CD14-positive monocyte (primary cell): ENCODE measurements at regions not wholly inside any gene's neighbourhood (a gene's known extent, or its start where the extent isn't known, plus 50 kb on each side); places are given as distances from the start of the nearest gene placed in this dataset.

Experiments
- DNase-seq, 3 donors: peaks; one replicate each; pipeline ENCODE4 v3.0.0-alpha.2; 2011 to 2022
- H2AFZ ChIP-seq: 2 replicates; pipeline ENCODE4 v1.6.0; 2012; ENCODE audit warnings: mild to moderate bottlenecking, low read depth, low read length, inconsistent platforms; ENCODE audit not compliant: insufficient read depth, poor library complexity, severe bottlenecking
- H3K27ac ChIP-seq, 2 donors: 1 replicate in 1 of 2; 2 replicates in 1 of 2; pipeline ENCODE4 v1.5.1; 2012 to 2013; ENCODE audit warnings: low read length in 2 of 2, control low read depth in 1 of 2, inconsistent platforms in 1 of 2, low read depth in 1 of 2, mild to moderate bottlenecking in 1 of 2
- H3K27me3 ChIP-seq, 2 donors: one replicate each; pipeline versions ENCODE4 v1.6.0 to v1.6.1; 2011 to 2013; ENCODE audit warnings: low read length in 2 of 2; ENCODE audit not compliant: control insufficient read depth in 2 of 2, insufficient read depth in 2 of 2
- H3K36me3 ChIP-seq, 2 donors: replicated peaks in 1 of 2; 1 replicate in 1 of 2; 2 replicates in 1 of 2; pipeline versions ENCODE4 v1.5.1 to v1.6.1; 2012 to 2013; ENCODE audit warnings: low read length in 2 of 2, control low read depth in 1 of 2, inconsistent platforms in 1 of 2, mild to moderate bottlenecking in 1 of 2; ENCODE audit not compliant: insufficient read depth in 2 of 2, control insufficient read depth in 1 of 2
- H3K4me1 ChIP-seq, 2 donors: 1 replicate in 1 of 2; 2 replicates in 1 of 2; pipeline versions ENCODE4 v1.5.1 to v1.6.1; 2012 to 2013; ENCODE audit warnings: low read length in 2 of 2, control low read depth in 1 of 2, inconsistent platforms in 1 of 2, mild to moderate bottlenecking in 1 of 2, moderate library complexity in 1 of 2; ENCODE audit not compliant: insufficient read depth in 2 of 2, control insufficient read depth in 1 of 2
- H3K4me2 ChIP-seq: replicated peaks from 2 replicates; pipeline ENCODE3; 2012; ENCODE audit warnings: low read length, moderate library complexity, mild to moderate bottlenecking; ENCODE audit not compliant: poor library complexity, severe bottlenecking; ENCODE audit errors: extremely low read depth
- H3K4me3 ChIP-seq, 3 experiments: fragments of 200-600 bp in 1 of 3; sonication (generic) in 1 of 3; replicated peaks in 1 of 3; 1 replicate in 2 of 3; 2 replicates in 1 of 3; pipeline ENCODE4 v1.5.1; 2011 to 2013; ENCODE audit warnings: low read length in 3 of 3, mild to moderate bottlenecking in 3 of 3, control low read depth in 2 of 3, low read depth in 2 of 3, inconsistent platforms in 1 of 3, moderate library complexity in 1 of 3
- H3K79me2 ChIP-seq: 2 replicates; pipeline ENCODE4 v1.6.0; 2012; ENCODE audit warnings: mild to moderate bottlenecking, control low read depth, inconsistent platforms, low read length, moderate library complexity; ENCODE audit not compliant: insufficient read depth
- H3K9ac ChIP-seq: 2 replicates; pipeline ENCODE4 v1.6.0; 2017; ENCODE audit warnings: low read length, mild to moderate bottlenecking; ENCODE audit not compliant: insufficient read depth, poor library complexity, severe bottlenecking
- H3K9me3 ChIP-seq, 2 donors: replicated peaks in 1 of 2; 1 replicate in 1 of 2; 2 replicates in 1 of 2; pipeline versions ENCODE4 v1.5.1 to v1.6.1; 2012 to 2013; ENCODE audit warnings: low read length in 2 of 2, control low read depth in 1 of 2; ENCODE audit not compliant: control insufficient read depth in 1 of 2, insufficient read depth in 1 of 2
- H4K20me1 ChIP-seq: 2 replicates; pipeline ENCODE4 v1.6.0; 2012; ENCODE audit warnings: mild to moderate bottlenecking, low read length, control low read depth, moderate library complexity; ENCODE audit not compliant: insufficient read depth
- H3K27ac Mint-ChIP-seq, 7 donors: one replicate each; pipeline ENCODE4 v1.8.0; 2020; ENCODE audit warnings: mild to moderate bottlenecking in 7 of 7, mixed read lengths in 7 of 7, moderate library complexity in 6 of 7, inconsistent platforms in 2 of 7
- H3K27me3 Mint-ChIP-seq, 3 donors: one replicate each; pipeline ENCODE4 v1.8.0; 2021 to 2022; ENCODE audit warnings: low read depth in 3 of 3, mild to moderate bottlenecking in 3 of 3, mixed read lengths in 3 of 3, moderate library complexity in 3 of 3, inconsistent platforms in 1 of 3
- H3K36me3 Mint-ChIP-seq, 2 donors: one replicate each; pipeline ENCODE4 v1.8.0; 2020; ENCODE audit warnings: mixed read lengths in 2 of 2, inconsistent platforms in 1 of 2, mild to moderate bottlenecking in 1 of 2
- H3K4me1 Mint-ChIP-seq: one replicate; pipeline ENCODE4 v1.8.0; 2020; ENCODE audit warnings: mild to moderate bottlenecking, mixed read lengths
- H3K4me3 Mint-ChIP-seq, 2 donors: one replicate each; pipeline ENCODE4 v1.8.0; 2020; ENCODE audit warnings: mild to moderate bottlenecking in 2 of 2, mixed read lengths in 2 of 2, moderate library complexity in 1 of 2
- H3K9me3 Mint-ChIP-seq, 7 donors: one replicate each; pipeline ENCODE4 v1.8.0; 2020 to 2022; ENCODE audit warnings: mixed read lengths in 7 of 7, mild to moderate bottlenecking in 6 of 7, moderate library complexity in 6 of 7, inconsistent platforms in 2 of 7
- WGBS: methylation state at CpG from one replicate; pipeline ENCODE4 v1.1.5; 2013; ENCODE audit warnings: missing lambda C conversion rate; ENCODE audit not compliant: insufficient coverage; 5-methylcytosine and 5-hydroxymethylcytosine counted together
- intact Hi-C, 2 donors: fragments of 100-400 bp; cut with micrococcal nuclease; formaldehyde crosslinking; loops; one replicate each; pipeline versions ENCODE4 v1.15.0 to v1.15.1; 2023
- TF ChIP-seq, protein P1 (sequence below): fragments of 200-600 bp; IDR thresholded peaks from one replicate; pipeline ENCODE4 v1.8.0; 2022; ENCODE audit warnings: antibody characterized with exemption, mild to moderate bottlenecking

- intact Hi-C loops = no loop called here
- H3K27ac Mint-ChIP-seq = no peak overlapping the region
- no peak for DNase-seq
- Histone ChIP-seq H4K20me1 (no peaks in the 10 kb centered on the region), H3K27ac (no peak overlapping the region), H3K9ac (no peak overlapping the region), H3K4me2 (no peak overlapping the region), H3K4me3 (no peak overlapping the region), H2AFZ (no peak overlapping the region), H3K79me2 (no peaks in the 10 kb centered on the region), H3K9me3 (peaks cover 0 to 2% of the 10 kb centered on the region in 2 donors), H3K27me3 (no peaks in the 10 kb centered on the region), H3K36me3 (no peaks in the 10 kb centered on the region), H3K4me1 (no peaks in the 10 kb centered on the region)
- TF ChIP-seq, protein P1, sequence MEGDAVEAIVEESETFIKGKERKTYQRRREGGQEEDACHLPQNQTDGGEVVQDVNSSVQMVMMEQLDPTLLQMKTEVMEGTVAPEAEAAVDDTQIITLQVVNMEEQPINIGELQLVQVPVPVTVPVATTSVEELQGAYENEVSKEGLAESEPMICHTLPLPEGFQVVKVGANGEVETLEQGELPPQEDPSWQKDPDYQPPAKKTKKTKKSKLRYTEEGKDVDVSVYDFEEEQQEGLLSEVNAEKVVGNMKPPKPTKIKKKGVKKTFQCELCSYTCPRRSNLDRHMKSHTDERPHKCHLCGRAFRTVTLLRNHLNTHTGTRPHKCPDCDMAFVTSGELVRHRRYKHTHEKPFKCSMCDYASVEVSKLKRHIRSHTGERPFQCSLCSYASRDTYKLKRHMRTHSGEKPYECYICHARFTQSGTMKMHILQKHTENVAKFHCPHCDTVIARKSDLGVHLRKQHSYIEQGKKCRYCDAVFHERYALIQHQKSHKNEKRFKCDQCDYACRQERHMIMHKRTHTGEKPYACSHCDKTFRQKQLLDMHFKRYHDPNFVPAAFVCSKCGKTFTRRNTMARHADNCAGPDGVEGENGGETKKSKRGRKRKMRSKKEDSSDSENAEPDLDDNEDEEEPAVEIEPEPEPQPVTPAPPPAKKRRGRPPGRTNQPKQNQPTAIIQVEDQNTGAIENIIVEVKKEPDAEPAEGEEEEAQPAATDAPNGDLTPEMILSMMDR = no peak
- WGBS = no CpG with 5 or more reads among the region's 5 CpGs
- H3K27me3 Mint-ChIP-seq = peaks cover 0 to 2% (median 0%) of the 10 kb centered on the region in 3 donors
- H3K9me3 Mint-ChIP-seq = peaks cover 2 to 11% (median 4%) of the 10 kb centered on the region in 7 donors
- no peak overlapping the region for H3K4me3 Mint-ChIP-seq
- H3K4me1 Mint-ChIP-seq = peaks cover 9% of the 10 kb centered on the region
- no peaks in the 10 kb centered on the region for H3K36me3 Mint-ChIP-seq
Measured at GRCh38 chr13:79874396-79875360, 393.7 kb downstream of the NDFIP2 start.

DNA sequence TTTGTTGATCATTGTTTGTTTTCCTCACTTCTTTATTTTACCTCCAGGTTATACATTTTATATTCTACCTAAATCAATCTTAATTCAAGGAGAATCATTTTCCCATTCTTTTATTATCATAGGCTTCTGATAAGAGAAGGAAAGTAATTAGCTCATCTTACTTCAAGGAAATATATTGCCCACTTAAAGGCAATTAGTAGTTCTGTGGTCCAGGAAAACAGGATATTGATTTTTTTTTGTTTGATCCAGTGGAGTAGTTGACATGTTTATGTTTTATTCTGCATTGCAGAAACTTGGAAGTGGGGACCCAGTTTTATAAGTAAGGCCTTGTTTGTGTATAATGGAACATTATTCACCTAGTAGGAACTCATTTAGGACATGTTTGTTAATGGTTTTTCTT lies 390.6 kb downstream of the NDFIP2 start:
- peak overlapping the region; percentile 9 for H2AFZ ChIP-seq
- intact Hi-C loops = no loop called here

More for the DNA sequence above, 390.6 kb downstream of the NDFIP2 start:
- no peak overlapping the region for H3K4me3 Mint-ChIP-seq
- H3K4me3 ChIP-seq = no peak overlapping the region
- peaks cover 8 to 13% of the 10 kb centered on the region in 2 donors for H3K4me1 ChIP-seq
- peaks cover 0 to 3% (median 0%) of the 10 kb centered on the region in 7 donors for H3K9me3 Mint-ChIP-seq
- TF ChIP-seq, protein P1 = no peak
- no peaks in the 10 kb centered on the region for H3K9me3 ChIP-seq
- peaks cover 20% of the 10 kb centered on the region for H3K4me1 Mint-ChIP-seq
- no peaks in the 10 kb centered on the region for H3K36me3 Mint-ChIP-seq
- no peaks in the 10 kb centered on the region for H4K20me1 ChIP-seq
- H3K27me3 Mint-ChIP-seq = no peaks in the 10 kb centered on the region
- H3K36me3 ChIP-seq = no peaks in the 10 kb centered on the region
- no peaks in the 10 kb centered on the region for H3K79me2 ChIP-seq
- H3K27ac Mint-ChIP-seq = no peak overlapping the region
- no peaks in the 10 kb centered on the region for H3K27me3 ChIP-seq
- no peak overlapping the region for H3K9ac ChIP-seq
- no peak overlapping the region for H3K27ac ChIP-seq
- H3K4me2 ChIP-seq = no peak overlapping the region
- DNase-seq = no peak
